Islet of Langerhans (tissue), 1 donor: ENCODE measurements at regions not wholly inside any gene's neighbourhood (a gene's known extent, or its start where the extent isn't known, plus 50 kb on each side); places are given as distances from the start of the nearest gene placed in this dataset.
"Not testable (repeated sequence)": the region's sequence is repeated elsewhere in the genome, so short reads cannot be mapped to it uniquely, and the experiment has no call there.

Source experiments
- FAIRE-seq: peaks from one replicate; lab custom pipeline; 2011; peaks lifted over from hg19 to GRCh38; lab: Jason Lieb, UNC

- no peak for FAIRE-seq
Observed at GRCh38 chr12:75943730-75944096, 87.9 kb downstream of the PHLDA1 start.

- not testable (repeated sequence) for FAIRE-seq
Observed at GRCh38 chr12:75941661-75942060, 89.9 kb downstream of the PHLDA1 start.

GRCh38 chr12:75939016-75939642 is 92.4 kb downstream of the PHLDA1 start:
- no peak for FAIRE-seq

GRCh38 chr12:75938189-75938588 is 93.4 kb downstream of the PHLDA1 start:
- FAIRE-seq: no peak

GRCh38 chr12:75937486-75937885 is 94.1 kb downstream of the PHLDA1 start:
- FAIRE-seq: no peak

- no peak for FAIRE-seq
Observed at GRCh38 chr12:75936515-75937440, 94.8 kb downstream of the PHLDA1 start.

- FAIRE-seq: no peak
Observed at GRCh38 chr12:75935539-75936242, 95.9 kb downstream of the PHLDA1 start.

- FAIRE-seq: no peak
Observed at GRCh38 chr12:75933101-75933500, 98.5 kb downstream of the PHLDA1 start.

- FAIRE-seq: no peak
Observed at GRCh38 chr12:75932241-75932640, 99.3 kb downstream of the PHLDA1 start.

- no peak for FAIRE-seq
Observed at GRCh38 chr12:75923964-75924666, 107.5 kb downstream of the PHLDA1 start.

- no peak for FAIRE-seq
Observed at GRCh38 chr12:75922944-75923642, 108.5 kb downstream of the PHLDA1 start.

GRCh38 chr12:75921622-75922289 is 109.8 kb downstream of the PHLDA1 start:
- FAIRE-seq: no peak

GRCh38 chr12:75917715-75918114 is 113.9 kb downstream of the PHLDA1 start:
- no peak for FAIRE-seq

GRCh38 chr12:75917083-75917482 is 114.5 kb downstream of the PHLDA1 start:
- FAIRE-seq: no peak

GRCh38 chr12:75913502-75914351 is 117.8 kb downstream of the PHLDA1 start:
- peak; percentile 58 for FAIRE-seq

GRCh38 chr12:75909714-75910656 is 121.6 kb downstream of the PHLDA1 start:
- no peak for FAIRE-seq

GRCh38 chr12:75908961-75909605 is 122.5 kb downstream of the PHLDA1 start:
- FAIRE-seq: no peak

GRCh38 chr12:75905922-75906321 is 125.7 kb downstream of the PHLDA1 start:
- no peak for FAIRE-seq
